GM06990 (cell line): ENCODE measurements at regions not wholly inside any gene's neighbourhood (a gene's known extent, or its start where the extent isn't known, plus 50 kb on each side); places are given as distances from the start of the nearest gene placed in this dataset.
"Not testable (repeated sequence)": the region's sequence is repeated elsewhere in the genome, so short reads cannot be mapped to it uniquely, and the experiment has no call there.

ENCODE experiments used
- DNase-seq: peaks from one replicate; pipeline ENCODE4 v3.0.0-alpha.2; 2011; ENCODE audit not compliant: insufficient read length; ENCODE audit errors: extremely low read depth
- H3K27me3 ChIP-seq: replicated peaks from 2 replicates; pipeline ENCODE4 v1.6.0; 2011; ENCODE audit warnings: low read length; ENCODE audit not compliant: control insufficient read depth, insufficient read depth
- H3K36me3 ChIP-seq: 2 replicates; pipeline ENCODE4 v1.5.1; 2011; ENCODE audit warnings: low read length; ENCODE audit not compliant: control insufficient read depth, insufficient read depth
- H3K4me3 ChIP-seq: replicated peaks from 2 replicates; pipeline ENCODE4 v1.5.1; 2011; ENCODE audit warnings: low read depth, mild to moderate bottlenecking, control low read depth, low read length
- CTCF ChIP-seq: IDR thresholded peaks from 2 replicates; pipeline ENCODE4 v1.5.1; 2011; ENCODE audit warnings: low read length, control low read depth, mild to moderate bottlenecking, inconsistent platforms; ENCODE audit not compliant: insufficient read depth, poor library complexity, severe bottlenecking

- TF ChIP-seq CTCF, result no peak
- H3K4me3 ChIP-seq, result no peak overlapping the region
- no peak for DNase-seq
- H3K36me3 ChIP-seq, result no peaks in the 10 kb centered on the region
- H3K27me3 ChIP-seq, result no peaks in the 10 kb centered on the region
These were observed 283.8 kb downstream of the CXCL12 start for GRCh38 chr10:44101082-44101481.

GRCh38 chr10:44099511-44099910 lies 285.4 kb downstream of the CXCL12 start:
- Histone ChIP-seq H3K4me3 (no peak overlapping the region), H3K27me3 (no peaks in the 10 kb centered on the region), H3K36me3 (no peaks in the 10 kb centered on the region)
- no peak for TF ChIP-seq CTCF
- DNase-seq, result no peak

GRCh38 chr10:44096217-44096616 lies 288.7 kb downstream of the CXCL12 start:
- not testable (repeated sequence) for DNase-seq, H3K36me3 ChIP-seq, H3K4me3 ChIP-seq, H3K27me3 ChIP-seq

- no peaks in the 10 kb centered on the region for H3K27me3 ChIP-seq
- no peak for TF ChIP-seq CTCF
- no peaks in the 10 kb centered on the region for H3K36me3 ChIP-seq
These were observed 295.2 kb downstream of the CXCL12 start for GRCh38 chr10:44089671-44090070.

GRCh38 chr10:44087403-44087802 lies 297.5 kb downstream of the CXCL12 start:
- no peaks in the 10 kb centered on the region for H3K27me3 ChIP-seq
- no peak for DNase-seq
- no peak overlapping the region for H3K4me3 ChIP-seq
- TF ChIP-seq CTCF, result no peak
- H3K36me3 ChIP-seq, result no peaks in the 10 kb centered on the region

More at GRCh38 chr10:44089671-44090070, 295.2 kb downstream of the CXCL12 start:
- no peak overlapping the region for H3K4me3 ChIP-seq
- no peak for DNase-seq

- no peak overlapping the region for H3K4me3 ChIP-seq
- no peak for TF ChIP-seq CTCF
- DNase-seq, result no peak
- no peaks in the 10 kb centered on the region for H3K27me3 ChIP-seq
- no peaks in the 10 kb centered on the region for H3K36me3 ChIP-seq
These were observed 301.0 kb downstream of the CXCL12 start for GRCh38 chr10:44083719-44084400.
